ENCODE measurements at regions not wholly inside any gene's neighbourhood (a gene's known extent, or its start where the extent isn't known, plus 50 kb on each side); places are given as distances from the start of the nearest gene placed in this dataset.

DNA sequence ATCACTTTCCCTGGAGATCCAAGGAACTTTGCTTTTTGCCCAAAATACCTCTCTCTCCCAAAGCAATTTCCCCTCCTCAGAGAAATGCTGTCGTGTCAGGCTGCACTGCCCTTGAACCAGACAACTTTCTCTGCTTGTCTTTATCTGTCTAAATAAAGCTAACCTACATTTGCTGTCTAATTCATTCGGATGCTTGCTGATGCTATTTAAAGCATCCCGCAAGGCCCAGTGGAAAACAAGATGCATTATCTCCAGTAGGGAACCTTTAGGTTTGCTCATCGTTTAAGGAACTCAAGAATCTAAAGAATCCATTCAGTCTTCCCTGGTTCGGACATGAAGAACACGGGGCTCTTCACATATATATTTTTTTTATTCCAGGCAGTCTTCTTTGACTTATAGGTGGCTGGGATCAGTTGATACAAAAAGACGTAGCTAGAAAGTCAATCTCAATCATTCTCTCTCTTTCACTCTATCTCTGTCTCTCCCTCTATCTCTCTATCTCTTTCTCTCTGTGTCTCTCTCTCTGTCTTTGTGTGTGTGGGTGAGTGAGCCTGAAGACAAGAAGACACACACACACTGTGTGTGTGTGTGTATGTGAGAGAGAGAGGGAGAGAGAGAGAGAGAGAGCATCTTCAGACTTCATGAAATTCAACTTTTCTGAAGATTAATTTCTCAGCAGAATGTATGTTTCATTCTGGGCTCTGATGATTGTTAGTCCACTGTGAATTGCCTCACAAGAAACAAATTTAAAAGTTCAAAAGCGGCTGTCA is 92.8 kb upstream of the MKLN1 start:
- DNase-seq (ENCODE audit: insufficient read length) (no peak), FAIRE-seq (no peak)
- TF ChIP-seq POLR2AphosphoS5 (IDR thresholded peaks at IDR 0.05; ENCODE audit: low read depth, low read length) (no peak), TAF1 (IDR thresholded peaks at IDR 0.05; ENCODE audit: borderline replicate concordance, low read depth, low read length) (no peak), POLR2A (IDR thresholded peaks at IDR 0.05; ENCODE audit: low read depth, low read length) (no peak)

DNA sequence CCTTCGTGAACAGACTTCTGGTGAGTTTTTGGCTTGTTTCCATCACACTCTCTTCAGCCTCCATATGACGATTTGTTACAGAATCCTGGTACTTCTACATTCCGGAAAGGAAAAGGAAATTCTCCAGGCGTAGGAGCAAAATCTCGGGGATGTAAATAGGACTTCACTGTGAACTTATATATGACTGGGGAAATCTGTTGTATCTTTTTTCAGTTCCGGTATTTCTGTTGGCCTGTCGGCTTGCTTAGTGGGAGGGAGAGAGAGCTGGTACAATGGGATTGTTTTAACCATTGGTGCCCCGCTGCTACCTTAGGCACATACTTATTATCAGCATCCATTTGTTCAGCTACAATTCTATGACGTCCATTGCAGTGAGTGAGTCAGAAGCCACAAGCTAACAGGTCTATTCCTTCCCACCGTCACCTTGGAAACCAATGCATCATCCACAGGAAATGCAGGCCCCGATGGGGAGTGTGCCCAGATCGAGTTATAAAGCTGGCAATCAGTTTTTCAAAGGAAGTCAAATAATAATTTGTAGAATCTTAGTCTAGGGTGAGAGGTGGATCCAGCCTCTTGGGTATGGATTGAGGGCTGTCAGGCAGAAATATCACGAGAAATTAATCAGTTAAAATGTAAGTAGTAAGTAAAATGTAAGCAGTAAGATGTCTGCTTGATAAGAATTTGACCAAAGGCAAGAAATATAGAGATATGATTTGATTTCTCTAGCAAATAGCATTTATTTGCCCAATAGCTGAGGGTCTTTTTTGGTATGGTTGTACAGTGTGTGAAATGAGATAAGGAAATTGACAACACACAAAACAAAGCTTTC is 92.0 kb upstream of the MKLN1 start:
- TF ChIP-seq TAF1 (IDR thresholded peaks at IDR 0.05; ENCODE audit: borderline replicate concordance, low read depth, low read length) (no peak), POLR2A (IDR thresholded peaks at IDR 0.05; ENCODE audit: low read depth, low read length) (no peak), POLR2AphosphoS5 (IDR thresholded peaks at IDR 0.05; ENCODE audit: low read depth, low read length) (no peak)
- DNase-seq (ENCODE audit: insufficient read length), result no peak
- FAIRE-seq, result no peak

DNA sequence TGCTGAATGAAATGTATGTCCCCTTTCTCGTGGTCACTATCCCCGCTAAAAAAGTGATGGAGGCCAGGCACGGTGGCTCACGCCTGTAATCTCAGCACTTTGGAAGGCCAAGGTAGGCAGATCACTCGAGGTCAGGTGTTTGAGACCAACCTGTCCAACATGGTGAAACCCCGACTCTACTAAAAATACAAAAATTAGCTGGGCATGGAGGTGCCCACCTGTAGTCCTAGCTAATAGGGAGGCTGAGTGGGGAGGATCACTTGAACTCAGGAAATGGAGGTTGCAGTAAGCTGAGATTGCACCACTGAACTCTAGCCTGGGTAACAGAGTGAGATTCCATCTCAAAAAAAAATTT is 91.4 kb upstream of the MKLN1 start:
- no peak for FAIRE-seq
- TF ChIP-seq POLR2A (IDR thresholded peaks at IDR 0.05; ENCODE audit: low read depth, low read length) (no peak), TAF1 (IDR thresholded peaks at IDR 0.05; ENCODE audit: borderline replicate concordance, low read depth, low read length) (no peak), POLR2AphosphoS5 (IDR thresholded peaks at IDR 0.05; ENCODE audit: low read depth, low read length) (no peak)
- DNase-seq (ENCODE audit: insufficient read length), result no peak

DNA sequence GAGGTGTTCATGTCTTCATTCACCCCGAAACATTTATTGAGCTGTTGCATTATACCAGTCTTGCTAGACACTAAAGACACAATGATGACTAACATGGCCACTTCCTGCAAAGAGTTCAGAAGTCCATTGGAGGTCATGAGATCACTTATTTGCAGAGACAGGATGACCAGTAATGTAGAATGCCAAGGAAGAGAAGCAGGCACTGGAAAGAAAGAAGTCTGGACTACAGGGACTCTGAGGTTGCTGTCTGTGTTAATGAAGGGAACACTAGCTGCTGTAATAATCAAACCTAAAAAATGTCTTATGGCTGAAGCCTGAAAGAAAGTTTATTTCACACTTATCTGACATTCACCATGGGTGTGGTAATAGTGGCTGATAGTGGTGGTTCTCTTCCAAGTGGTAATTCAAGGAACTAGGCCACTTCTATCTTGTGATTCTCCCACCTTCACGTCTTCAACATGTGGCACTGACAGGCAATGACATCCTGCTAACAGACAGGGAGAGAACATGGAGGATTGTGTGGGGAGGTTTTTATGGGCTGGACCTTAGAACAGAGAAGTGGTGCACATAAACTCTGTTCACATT is 89.2 kb upstream of the MKLN1 start:
- no peak for DNase-seq (ENCODE audit: insufficient read length)
- no peak for FAIRE-seq
- TF ChIP-seq POLR2AphosphoS5 (IDR thresholded peaks at IDR 0.05; ENCODE audit: low read depth, low read length) (no peak), TAF1 (IDR thresholded peaks at IDR 0.05; ENCODE audit: borderline replicate concordance, low read depth, low read length) (no peak), POLR2A (IDR thresholded peaks at IDR 0.05; ENCODE audit: low read depth, low read length) (no peak)

DNA sequence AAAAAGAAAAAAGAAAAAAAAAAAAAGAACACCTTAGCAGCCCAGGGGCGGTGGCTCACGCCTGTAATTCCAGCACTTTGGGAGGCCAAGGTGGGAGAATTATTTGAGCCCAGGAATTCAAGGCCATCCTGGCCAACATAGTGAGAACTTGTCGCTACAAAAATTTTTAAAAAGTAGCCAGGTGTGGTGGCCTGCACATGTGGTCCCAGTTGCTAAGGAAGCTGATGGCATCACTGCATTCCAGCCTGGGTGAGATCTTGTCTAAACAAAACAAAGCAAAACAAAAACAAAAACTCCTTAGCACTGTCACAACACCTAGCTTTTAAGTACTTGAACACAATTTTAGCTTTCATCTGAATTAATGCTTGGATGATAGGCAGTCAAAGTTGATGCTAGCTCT is 86.3 kb upstream of the MKLN1 start:
- TF ChIP-seq TAF1 (IDR thresholded peaks at IDR 0.05; ENCODE audit: borderline replicate concordance, low read depth, low read length) (no peak), POLR2A (IDR thresholded peaks at IDR 0.05; ENCODE audit: low read depth, low read length) (no peak), POLR2AphosphoS5 (IDR thresholded peaks at IDR 0.05; ENCODE audit: low read depth, low read length) (no peak)
- no peak for DNase-seq (ENCODE audit: insufficient read length)
- no peak for FAIRE-seq

DNA sequence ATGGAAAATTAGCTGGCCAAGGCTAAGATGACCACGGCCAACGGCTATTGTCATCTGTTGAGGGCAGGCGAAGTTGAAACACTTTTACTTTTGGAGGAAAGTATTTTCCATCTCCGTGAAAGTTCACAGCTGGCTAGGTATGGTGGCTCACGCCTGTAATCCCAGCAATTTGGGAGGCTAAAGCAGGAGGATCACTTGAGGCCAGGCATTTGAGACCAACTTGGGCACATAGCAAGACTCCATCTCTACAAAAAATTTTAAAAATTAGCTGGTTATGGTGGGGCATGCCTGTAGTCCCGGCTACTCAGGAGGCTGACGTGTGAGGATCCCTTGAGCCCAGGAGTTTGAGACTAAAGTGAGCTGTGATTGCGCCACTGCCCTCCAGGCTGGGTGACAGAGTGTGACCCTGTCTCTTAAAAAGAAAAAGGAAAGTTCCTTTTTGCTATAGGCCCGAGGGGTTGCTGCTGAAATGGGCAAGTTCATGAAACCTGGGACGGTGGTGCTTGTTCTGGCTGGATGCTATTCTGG is 85.5 kb upstream of the MKLN1 start:
- FAIRE-seq, result no peak
- no peak for TF ChIP-seq TAF1 (IDR thresholded peaks at IDR 0.05; ENCODE audit: borderline replicate concordance, low read depth, low read length)
- no peak for TF ChIP-seq POLR2A (IDR thresholded peaks at IDR 0.05; ENCODE audit: low read depth, low read length)

DNA sequence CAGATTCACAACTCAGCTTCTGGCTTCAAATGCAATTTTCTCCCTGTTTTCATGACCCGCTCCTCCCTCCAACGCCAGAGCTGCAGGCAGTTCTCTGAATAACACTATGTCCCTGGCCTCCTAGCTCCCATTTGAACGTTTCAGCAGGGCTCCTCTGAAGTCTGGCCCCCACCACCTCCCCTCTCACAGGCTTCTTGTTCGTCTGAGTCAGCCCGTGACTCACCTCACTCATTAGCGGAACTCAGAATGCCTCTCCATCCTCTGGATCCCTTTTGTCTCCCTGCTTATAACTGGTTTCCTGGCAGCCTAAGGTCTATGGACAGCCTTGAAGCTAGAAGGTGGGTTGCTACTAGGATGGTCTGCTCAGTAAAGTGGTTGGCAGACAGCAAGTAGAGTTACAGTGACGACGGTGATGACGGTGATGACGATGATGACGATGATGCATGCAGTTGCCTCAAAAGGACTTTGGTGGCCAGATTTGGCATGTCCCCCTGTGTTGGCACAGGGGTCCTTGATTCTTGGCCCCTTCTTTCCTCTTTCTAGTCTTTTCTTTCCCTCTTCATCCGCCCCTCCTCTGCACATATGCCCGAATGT is 83.3 kb upstream of the MKLN1 start:
- no peak for FAIRE-seq
- DNase-seq (ENCODE audit: insufficient read length), result no peak
- TF ChIP-seq TAF1 (IDR thresholded peaks at IDR 0.05; ENCODE audit: borderline replicate concordance, low read depth, low read length), result no peak

More for the DNA sequence above, 85.5 kb upstream of the MKLN1 start:
- DNase-seq (ENCODE audit: insufficient read length), result no peak

DNA sequence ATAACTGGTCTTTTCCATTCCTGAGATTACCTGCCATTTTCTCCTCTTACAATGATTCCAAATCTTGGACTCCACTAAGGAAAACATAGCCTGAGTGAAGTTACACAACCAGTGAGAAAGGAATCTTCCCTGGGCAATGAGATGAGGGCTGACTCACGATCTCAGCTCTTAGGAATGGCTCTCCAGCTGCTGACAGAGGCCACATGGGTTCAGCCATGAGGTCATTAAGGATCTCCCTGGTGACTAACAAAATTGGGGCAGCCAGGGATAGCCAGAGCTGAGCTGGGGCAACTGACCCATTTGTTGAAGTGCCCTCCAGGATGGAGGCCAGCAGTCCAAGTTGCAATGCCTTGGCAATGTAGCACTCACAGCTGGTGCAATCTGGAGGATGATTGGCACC is 78.7 kb upstream of the MKLN1 start:
- TF ChIP-seq POLR2A (IDR thresholded peaks at IDR 0.05; ENCODE audit: low read depth, low read length) (no peak), POLR2AphosphoS5 (IDR thresholded peaks at IDR 0.05; ENCODE audit: low read depth, low read length) (no peak), TAF1 (IDR thresholded peaks at IDR 0.05; ENCODE audit: borderline replicate concordance, low read depth, low read length) (no peak)
- no peak for DNase-seq (ENCODE audit: insufficient read length)
- no peak for FAIRE-seq

DNA sequence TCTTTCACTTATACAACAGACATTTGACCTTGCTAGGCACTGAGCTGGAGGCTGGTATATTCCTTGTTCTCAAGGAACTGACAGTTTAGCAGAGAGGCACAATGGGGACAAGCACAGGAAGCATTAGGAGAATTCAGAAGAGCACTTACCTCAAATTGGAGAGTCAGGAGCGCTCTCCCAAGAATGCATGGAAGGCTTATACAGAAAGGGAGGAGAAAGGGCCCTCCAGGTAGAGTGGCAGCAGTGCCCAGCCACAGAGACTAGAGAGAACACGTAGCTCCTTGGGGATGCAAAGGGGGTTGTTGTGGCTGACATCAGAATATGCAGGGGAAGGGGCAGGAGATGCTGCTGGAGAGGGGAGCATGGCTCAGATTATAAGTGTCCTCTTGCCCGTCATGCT is 78.2 kb upstream of the MKLN1 start:
- no peak for FAIRE-seq
- TF ChIP-seq POLR2AphosphoS5 (IDR thresholded peaks at IDR 0.05; ENCODE audit: low read depth, low read length) (no peak), POLR2A (IDR thresholded peaks at IDR 0.05; ENCODE audit: low read depth, low read length) (no peak), TAF1 (IDR thresholded peaks at IDR 0.05; ENCODE audit: borderline replicate concordance, low read depth, low read length) (no peak)
- no peak for DNase-seq (ENCODE audit: insufficient read length)

DNA sequence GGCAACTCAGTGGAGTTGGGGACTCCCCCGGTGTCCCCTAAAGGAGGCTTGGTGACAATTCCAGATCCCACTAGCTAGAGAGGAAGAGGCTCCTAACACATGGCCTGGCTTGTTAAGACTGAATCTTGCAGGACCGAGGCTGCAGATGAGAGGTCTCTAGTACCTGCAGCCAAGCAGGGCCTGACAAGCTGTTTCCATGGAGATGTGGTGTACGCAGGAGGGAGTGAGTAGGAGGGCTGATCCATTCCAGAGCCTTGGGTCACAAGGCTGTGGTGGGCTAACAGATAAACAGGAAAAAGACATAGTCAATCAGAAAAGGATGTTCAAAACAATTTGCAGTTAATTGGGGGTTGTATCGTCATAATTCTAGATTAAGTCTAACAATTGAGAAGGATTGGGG is 77.3 kb upstream of the MKLN1 start:
- no peak for DNase-seq (ENCODE audit: insufficient read length)
- TF ChIP-seq POLR2AphosphoS5 (IDR thresholded peaks at IDR 0.05; ENCODE audit: low read depth, low read length) (no peak), POLR2A (IDR thresholded peaks at IDR 0.05; ENCODE audit: low read depth, low read length) (no peak), TAF1 (IDR thresholded peaks at IDR 0.05; ENCODE audit: borderline replicate concordance, low read depth, low read length) (no peak)
- FAIRE-seq, result no peak

DNA sequence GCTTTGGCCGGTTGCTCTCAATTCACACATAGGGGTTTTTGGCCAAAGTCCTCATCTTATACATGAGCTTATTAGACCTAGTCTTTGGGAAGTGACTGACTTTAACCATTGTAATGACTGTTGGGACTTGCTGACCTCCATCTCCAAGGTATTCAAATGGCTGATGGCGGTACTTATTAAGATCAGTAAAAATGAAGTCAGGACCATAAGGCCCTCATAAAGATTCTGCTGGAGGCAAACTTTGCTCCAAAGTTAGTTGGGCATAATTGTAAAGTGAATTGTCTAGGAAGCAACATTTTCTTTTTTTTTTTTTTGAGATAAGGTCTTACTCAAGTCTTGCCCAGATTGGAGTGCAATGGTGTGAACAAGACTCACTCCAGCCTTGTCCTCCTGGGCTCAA is 76.3 kb upstream of the MKLN1 start:
- DNase-seq (ENCODE audit: insufficient read length) (no peak), FAIRE-seq (no peak)
- no peak for TF ChIP-seq POLR2AphosphoS5 (IDR thresholded peaks at IDR 0.05; ENCODE audit: low read depth, low read length)

Data from GM12892 (cell line).